CD4-positive, alpha-beta memory T cell (primary cell): ENCODE measurements at regions not wholly inside any gene's neighbourhood (a gene's known extent, or its start where the extent isn't known, plus 50 kb on each side); places are given as distances from the start of the nearest gene placed in this dataset.
"Not testable (repeated sequence)": the region's sequence is repeated elsewhere in the genome, so short reads cannot be mapped to it uniquely, and the experiment has no call there.

Experiments used
- CTCF ChIA-PET: fragments of 350-600 bp; sonication (Branson Sonifier 250); formaldehyde crosslinking; loops from one replicate; lab custom pipeline; 2021; ENCODE audit warnings: inconsistent platforms; ENCODE audit not compliant: partially characterized antibody; lab: Charles Lee
- POLR2A ChIA-PET: fragments of 350-600 bp; sonication (Branson Sonifier 250); formaldehyde crosslinking; loops from one replicate; lab custom pipeline; 2021; ENCODE audit not compliant: partially characterized antibody; lab: Charles Lee
- DNase-seq, 5 donors: peaks; one replicate each; pipeline versions ENCODE4 v3.0.0 to v3.0.0-alpha.2; 2020 to 2022; ENCODE audit warnings: mixed read lengths in 1 of 5
- H3K27ac ChIP-seq: one replicate; pipeline ENCODE4 v1.7.0; 2013; ENCODE audit warnings: low read depth, low read length
- H3K27me3 ChIP-seq: 2 replicates; pipeline ENCODE4 v1.7.0; 2013; ENCODE audit warnings: mild to moderate bottlenecking, low read length, moderate library complexity; ENCODE audit not compliant: insufficient read depth
- H3K36me3 ChIP-seq: 2 replicates; pipeline ENCODE4 v1.7.0; 2013; ENCODE audit warnings: mild to moderate bottlenecking, low read length, moderate library complexity; ENCODE audit not compliant: insufficient read depth
- H3K4me1 ChIP-seq: 2 replicates; pipeline ENCODE4 v1.7.0; 2013; ENCODE audit warnings: mild to moderate bottlenecking, low read length, moderate library complexity; ENCODE audit not compliant: insufficient read depth
- H3K4me3 ChIP-seq, 2 donors: one replicate each; pipeline ENCODE4 v1.7.0; 2013; ENCODE audit warnings: low read length in 2 of 2, mild to moderate bottlenecking in 1 of 2
- H3K9me3 ChIP-seq, 2 donors: one replicate each; pipeline ENCODE4 v1.7.0; 2013; ENCODE audit warnings: low read length in 2 of 2, control low read depth in 1 of 2; ENCODE audit not compliant: control insufficient read depth in 1 of 2
- H3K27ac Mint-ChIP-seq, 7 donors: one replicate each; pipeline ENCODE4 v1.8.0; 2020 to 2021; ENCODE audit warnings: mixed read lengths in 7 of 7, mild to moderate bottlenecking in 6 of 7, inconsistent platforms in 3 of 7, moderate library complexity in 3 of 7
- H3K27me3 Mint-ChIP-seq, 2 donors: one replicate each; pipeline ENCODE4 v1.8.0; 2020 to 2021; ENCODE audit warnings: mixed read lengths in 2 of 2
- H3K36me3 Mint-ChIP-seq, 2 donors: one replicate each; pipeline ENCODE4 v1.8.0; 2020 to 2021; ENCODE audit warnings: mixed read lengths in 2 of 2, inconsistent platforms in 1 of 2, mild to moderate bottlenecking in 1 of 2
- H3K4me1 Mint-ChIP-seq, 4 donors: one replicate each; pipeline ENCODE4 v1.8.0; 2020 to 2021; ENCODE audit warnings: mixed read lengths in 4 of 4, mild to moderate bottlenecking in 1 of 4
- H3K4me3 Mint-ChIP-seq, 8 donors: one replicate each; pipeline ENCODE4 v1.8.0; 2020 to 2021; ENCODE audit warnings: mixed read lengths in 8 of 8, mild to moderate bottlenecking in 7 of 8, moderate library complexity in 6 of 8, inconsistent platforms in 3 of 8
- H3K9me3 Mint-ChIP-seq, 8 donors: one replicate each; pipeline ENCODE4 v1.8.0; 2020 to 2021; ENCODE audit warnings: mixed read lengths in 8 of 8, mild to moderate bottlenecking in 5 of 8, inconsistent platforms in 3 of 8, moderate library complexity in 1 of 8
- intact Hi-C: fragments of 100-400 bp; cut with micrococcal nuclease; formaldehyde crosslinking; loops from one replicate; pipeline ENCODE4 v1.15.1; 2023

DNA sequence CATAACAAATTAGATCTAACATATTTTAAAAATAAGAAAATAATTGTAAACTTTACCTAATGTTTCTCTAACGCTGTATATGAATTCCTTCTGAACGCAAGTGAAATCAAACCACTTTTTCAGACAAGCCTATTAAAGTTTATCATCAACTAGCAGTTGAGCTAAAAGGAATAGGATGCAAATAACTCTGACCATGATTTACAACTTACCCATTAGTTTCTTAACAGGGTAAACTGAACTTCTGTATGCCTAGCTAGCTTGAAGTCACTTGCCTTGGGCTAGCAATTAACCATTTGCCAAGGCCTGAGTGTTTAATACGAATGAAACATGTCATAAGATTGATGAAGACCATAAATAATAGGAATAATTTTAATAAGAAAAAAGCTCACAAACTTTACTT, 762.7 kb upstream of the ARRDC3 start:
- POLR2A ChIA-PET: no interaction called here
- H3K27ac Mint-ChIP-seq: no peak overlapping the region
- Histone ChIP-seq H3K27me3 (no peaks in the 10 kb centered on the region), H3K4me3 (no peak overlapping the region), H3K27ac (no peak overlapping the region), H3K36me3 (no peaks in the 10 kb centered on the region), H3K9me3 (no peaks in the 10 kb centered on the region), H3K4me1 (no peaks in the 10 kb centered on the region)
- no peaks in the 10 kb centered on the region for H3K4me1 Mint-ChIP-seq
- intact Hi-C loops: no loop called here
- CTCF ChIA-PET: no interaction called here
- no peak overlapping the region for H3K4me3 Mint-ChIP-seq
- H3K9me3 Mint-ChIP-seq: peaks cover 0 to 8% (median 0%) of the 10 kb centered on the region in 8 donors
- no peak for DNase-seq
- H3K36me3 Mint-ChIP-seq: no peaks in the 10 kb centered on the region
- no peaks in the 10 kb centered on the region for H3K27me3 Mint-ChIP-seq

DNA sequence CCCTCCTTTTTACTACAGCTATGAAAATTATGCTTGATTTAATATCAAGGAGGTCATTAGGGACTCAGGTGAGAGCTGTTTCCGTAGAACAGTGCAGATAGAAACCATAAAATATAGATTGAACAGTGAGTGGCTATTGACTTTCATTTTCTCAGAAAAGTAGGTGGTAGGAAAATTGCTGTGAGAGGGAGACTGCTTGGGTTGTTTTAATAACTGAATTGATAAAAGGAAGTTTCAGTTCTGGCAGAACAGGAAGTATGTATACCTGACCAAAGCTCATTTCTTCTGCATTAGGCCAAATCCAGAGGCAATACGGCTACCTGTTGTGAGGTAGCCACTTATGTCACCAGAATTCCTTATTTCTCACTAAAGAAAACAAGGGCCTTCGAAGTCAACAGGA, 761.7 kb upstream of the ARRDC3 start:
- no peaks in the 10 kb centered on the region for H3K27me3 Mint-ChIP-seq
- Histone ChIP-seq H3K27ac (no peak overlapping the region), H3K27me3 (no peaks in the 10 kb centered on the region), H3K36me3 (no peaks in the 10 kb centered on the region), H3K4me1 (no peaks in the 10 kb centered on the region), H3K9me3 (no peaks in the 10 kb centered on the region), H3K4me3 (no peak overlapping the region)
- ChIA-PET POLR2A (no interaction called here), CTCF (no interaction called here)
- peaks cover 0 to 8% (median 2%) of the 10 kb centered on the region in 8 donors for H3K9me3 Mint-ChIP-seq
- H3K4me1 Mint-ChIP-seq: no peaks in the 10 kb centered on the region
- DNase-seq: no peak
- intact Hi-C loops: no loop called here
- no peaks in the 10 kb centered on the region for H3K36me3 Mint-ChIP-seq
- H3K27ac Mint-ChIP-seq: no peak overlapping the region
- no peak overlapping the region for H3K4me3 Mint-ChIP-seq

DNA sequence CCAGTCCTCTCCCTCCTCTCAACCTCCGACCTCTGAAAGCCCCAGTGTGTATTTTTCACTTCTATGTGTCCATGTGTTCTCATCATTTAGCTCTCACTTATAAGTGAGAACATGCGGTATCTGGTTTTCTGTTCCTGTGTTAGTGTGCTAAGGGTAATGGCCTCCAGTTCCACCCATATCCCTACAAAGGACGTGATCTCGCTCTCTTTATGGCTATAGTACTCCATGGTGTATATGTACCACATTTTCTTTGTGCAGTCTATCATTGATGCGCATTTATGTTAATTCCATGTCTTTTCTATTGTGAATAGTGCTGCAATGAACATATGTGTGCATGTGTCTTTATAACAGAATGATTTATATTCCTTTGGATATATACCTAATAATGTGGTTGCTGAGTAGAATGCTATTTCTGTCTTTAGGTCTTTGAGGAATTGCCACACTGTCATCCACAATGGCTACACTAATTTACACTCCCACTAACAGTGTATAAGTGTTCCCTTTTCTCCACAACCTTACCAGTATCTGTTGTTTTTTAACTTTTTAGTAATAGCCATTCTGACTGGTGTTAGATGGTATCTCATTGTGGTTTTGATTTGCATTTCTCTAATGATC, 749.3 kb upstream of the ARRDC3 start:
- H3K36me3 Mint-ChIP-seq, H3K4me3 ChIP-seq, H3K4me1 ChIP-seq, H3K36me3 ChIP-seq, H3K27ac ChIP-seq, H3K27me3 ChIP-seq, H3K9me3 ChIP-seq, POLR2A ChIA-PET, CTCF ChIA-PET, H3K4me1 Mint-ChIP-seq, H3K9me3 Mint-ChIP-seq, H3K27ac Mint-ChIP-seq, intact Hi-C loops, H3K4me3 Mint-ChIP-seq, DNase-seq, H3K27me3 Mint-ChIP-seq: not testable (repeated sequence)

DNA sequence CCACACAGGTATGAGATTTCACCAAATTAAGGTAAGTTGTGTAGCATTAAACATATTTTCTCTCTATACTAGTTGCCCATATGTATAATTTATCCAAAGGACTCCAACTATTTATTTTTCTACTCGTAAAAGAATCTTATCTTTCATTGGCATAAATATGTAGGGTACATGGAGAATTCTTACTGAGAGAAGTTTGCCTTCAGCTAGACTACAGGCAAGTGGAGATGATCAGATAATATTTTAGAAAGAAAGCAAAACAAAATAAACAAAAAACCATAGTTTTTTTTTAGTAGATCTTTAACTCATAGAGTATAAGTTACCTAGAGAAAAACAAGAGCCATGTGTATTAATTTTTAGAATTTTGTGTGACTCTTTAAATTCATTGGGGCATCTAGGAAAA, 743.1 kb upstream of the ARRDC3 start:
- H3K4me1 Mint-ChIP-seq: no peaks in the 10 kb centered on the region
- no peak overlapping the region for H3K27ac ChIP-seq
- no peak overlapping the region for H3K4me3 ChIP-seq
- no peaks in the 10 kb centered on the region for H3K9me3 ChIP-seq
- no peaks in the 10 kb centered on the region for H3K4me1 ChIP-seq
- H3K36me3 ChIP-seq: no peaks in the 10 kb centered on the region
- DNase-seq: no peak
- no peak overlapping the region for H3K4me3 Mint-ChIP-seq
- no peak overlapping the region for H3K27ac Mint-ChIP-seq
- H3K9me3 Mint-ChIP-seq: peaks cover 0 to 3% (median 0%) of the 10 kb centered on the region in 8 donors
- no peaks in the 10 kb centered on the region for H3K27me3 ChIP-seq
- intact Hi-C loops: no loop called here
- ChIA-PET CTCF (no interaction called here), POLR2A (no interaction called here)
- H3K36me3 Mint-ChIP-seq: no peaks in the 10 kb centered on the region
- no peaks in the 10 kb centered on the region for H3K27me3 Mint-ChIP-seq

DNA sequence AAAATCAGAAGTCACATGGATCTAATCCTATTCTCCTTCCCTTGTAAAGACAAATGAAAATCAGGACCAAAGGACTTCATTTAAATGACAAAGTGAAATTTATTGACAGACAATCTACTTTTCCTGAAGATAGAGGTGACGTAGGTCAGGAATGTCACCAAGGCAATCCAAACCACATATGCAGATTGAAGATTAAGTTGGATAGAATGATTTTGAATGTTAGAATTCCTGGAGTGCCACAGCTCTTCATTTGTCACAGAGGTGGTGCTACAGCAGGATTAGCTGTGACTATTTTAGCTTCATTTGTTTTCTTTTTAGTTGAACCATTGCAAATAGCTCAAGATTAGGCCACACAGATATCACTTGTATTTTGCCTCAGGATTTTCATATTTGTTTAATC, 736.0 kb upstream of the ARRDC3 start:
- CTCF ChIA-PET: no interaction called here
- H3K27me3 Mint-ChIP-seq: no peaks in the 10 kb centered on the region
- no peaks in the 10 kb centered on the region for H3K9me3 ChIP-seq
- H3K27ac ChIP-seq: no peak overlapping the region
- no peaks in the 10 kb centered on the region for H3K4me1 ChIP-seq
- H3K36me3 Mint-ChIP-seq: no peaks in the 10 kb centered on the region
- no peak overlapping the region for H3K27ac Mint-ChIP-seq
- no peaks in the 10 kb centered on the region for H3K4me1 Mint-ChIP-seq
- H3K4me3 Mint-ChIP-seq: no peak overlapping the region
- H3K27me3 ChIP-seq: no peaks in the 10 kb centered on the region
- no peaks in the 10 kb centered on the region for H3K36me3 ChIP-seq
- H3K9me3 Mint-ChIP-seq: peaks cover 0 to 8% (median under 1%) of the 10 kb centered on the region in 8 donors
- POLR2A ChIA-PET: no interaction called here
- no peak overlapping the region for H3K4me3 ChIP-seq
- intact Hi-C loops: no loop called here
- DNase-seq: no peak

GRCh38 chr5:92106808-92107207, 723.7 kb upstream of the ARRDC3 start:
- H3K4me1 Mint-ChIP-seq: no peaks in the 10 kb centered on the region
- H3K27ac ChIP-seq: no peak overlapping the region
- no peak overlapping the region for H3K4me3 ChIP-seq
- intact Hi-C loops: no loop called here
- no peak overlapping the region for H3K4me3 Mint-ChIP-seq
- no peaks in the 10 kb centered on the region for H3K36me3 ChIP-seq
- no peaks in the 10 kb centered on the region for H3K27me3 ChIP-seq
- H3K9me3 ChIP-seq: no peaks in the 10 kb centered on the region
- ChIA-PET POLR2A (no interaction called here), CTCF (no interaction called here)
- peaks cover 0 to 7% (median 2%) of the 10 kb centered on the region in 8 donors for H3K9me3 Mint-ChIP-seq
- no peak for DNase-seq
- H3K27me3 Mint-ChIP-seq: no peaks in the 10 kb centered on the region
- H3K36me3 Mint-ChIP-seq: no peaks in the 10 kb centered on the region
- no peak overlapping the region for H3K27ac Mint-ChIP-seq
- no peaks in the 10 kb centered on the region for H3K4me1 ChIP-seq

DNA sequence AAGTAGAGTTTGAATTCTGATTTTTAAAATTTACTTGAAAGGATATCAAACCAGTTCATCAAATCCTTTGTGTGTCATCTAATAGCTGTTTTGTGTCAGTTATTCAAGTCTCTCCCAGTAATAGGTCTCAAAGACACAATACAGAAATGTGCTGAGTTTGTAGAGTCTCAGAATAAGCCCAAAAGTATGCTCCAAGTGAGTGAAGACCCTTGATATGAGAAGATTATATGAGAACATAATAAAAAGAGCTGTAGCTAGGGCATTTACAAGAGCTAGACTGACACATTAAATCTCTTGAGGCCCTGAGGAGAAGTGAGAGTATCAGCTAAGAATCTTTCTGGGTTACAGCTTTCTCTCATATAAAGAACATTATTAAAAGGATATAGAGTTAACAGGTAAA, 721.0 kb upstream of the ARRDC3 start:
- ChIA-PET POLR2A (no interaction called here), CTCF (no interaction called here)
- Mint-ChIP-seq H3K9me3 (peaks cover 0 to 7% (median 5%) of the 10 kb centered on the region in 8 donors), H3K4me1 (no peaks in the 10 kb centered on the region), H3K27ac (no peak overlapping the region), H3K4me3 (no peak overlapping the region), H3K27me3 (no peaks in the 10 kb centered on the region), H3K36me3 (no peaks in the 10 kb centered on the region)
- H3K27ac ChIP-seq: no peak overlapping the region
- intact Hi-C loops: no loop called here
- no peak for DNase-seq
- H3K4me1 ChIP-seq: no peaks in the 10 kb centered on the region
- no peaks in the 10 kb centered on the region for H3K36me3 ChIP-seq
- H3K4me3 ChIP-seq: no peak overlapping the region
- H3K27me3 ChIP-seq: no peaks in the 10 kb centered on the region
- no peaks in the 10 kb centered on the region for H3K9me3 ChIP-seq

DNA sequence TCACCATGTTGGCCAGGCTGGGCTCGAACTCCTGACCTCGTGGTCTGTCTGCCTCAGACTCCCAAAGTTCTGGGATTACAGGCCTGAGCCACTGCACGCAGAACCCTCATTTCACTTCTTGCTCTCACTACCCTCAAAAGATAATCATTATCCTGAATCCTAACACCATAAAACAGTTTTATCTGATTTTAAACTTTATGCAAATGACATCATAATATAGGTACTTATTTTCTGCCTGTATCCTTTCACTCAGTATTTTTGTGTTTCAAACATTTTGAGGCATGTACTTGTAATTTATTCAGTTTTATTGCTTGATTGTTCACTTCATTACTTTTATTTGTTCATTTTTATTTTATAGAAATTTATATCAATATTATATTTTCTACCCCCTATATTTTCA, 719.2 kb upstream of the ARRDC3 start:
- Histone ChIP-seq H3K27ac (no peak overlapping the region), H3K9me3 (no peaks in the 10 kb centered on the region), H3K4me3 (no peak overlapping the region), H3K4me1 (no peaks in the 10 kb centered on the region), H3K27me3 (no peaks in the 10 kb centered on the region), H3K36me3 (no peaks in the 10 kb centered on the region)
- H3K27me3 Mint-ChIP-seq: no peaks in the 10 kb centered on the region
- ChIA-PET POLR2A (no interaction called here), CTCF (no interaction called here)
- no peak overlapping the region for H3K4me3 Mint-ChIP-seq
- intact Hi-C loops: no loop called here
- H3K27ac Mint-ChIP-seq: no peak overlapping the region
- no peak for DNase-seq
- peaks cover 0 to 7% (median 5%) of the 10 kb centered on the region in 8 donors for H3K9me3 Mint-ChIP-seq
- no peaks in the 10 kb centered on the region for H3K4me1 Mint-ChIP-seq
- H3K36me3 Mint-ChIP-seq: no peaks in the 10 kb centered on the region
